A673 (cell line): ENCODE measurements at regions not wholly inside any gene's neighbourhood (a gene's known extent, or its start where the extent isn't known, plus 50 kb on each side); places are given as distances from the start of the nearest gene placed in this dataset.

Experiments
- BruUV-seq: library from RNA; stranded (reverse); fragments of 400-500 nt; replicated peaks from 2 replicates; lab custom pipeline; 2021; lab: Mats Ljungman, UMichigan
- CTCF ChIA-PET: fragments of 300-600 bp; sonication (Branson Sonifier 250); formaldehyde crosslinking; loops from one replicate; lab custom pipeline; 2022; ENCODE audit warnings: antibody characterized with exemption; lab: Charles Lee
- POLR2A ChIA-PET: fragments of 300-600 bp; sonication (Branson Sonifier 250); formaldehyde crosslinking; loops from one replicate; lab custom pipeline; 2022; ENCODE audit warnings: antibody characterized with exemption; ENCODE audit not compliant: low non-redundant PET; lab: Charles Lee
- DNase-seq: peaks from one replicate; pipeline ENCODE4 v3.0.0-alpha.2; 2015; ENCODE audit warnings: low spot score
- H3K27ac ChIP-seq: fragments of 200-600 bp; sonication (generic); 2 replicates; pipeline ENCODE4 v1.5.1; 2016; ENCODE audit warnings: mixed run types, low read depth, mild to moderate bottlenecking, mixed read lengths, antibody characterized with exemption, low read length; ENCODE audit not compliant: poor library complexity, severe bottlenecking
- H3K27me3 ChIP-seq: fragments of 200-600 bp; sonication (generic); replicated peaks from 2 replicates; pipeline ENCODE4 v1.6.1; 2017; ENCODE audit warnings: mixed run types, low read depth, mild to moderate bottlenecking, mixed read lengths, antibody characterized with exemption, low read length; ENCODE audit not compliant: insufficient read depth, poor library complexity
- H3K36me3 ChIP-seq: fragments of 200-600 bp; sonication (generic); 2 replicates; pipeline ENCODE4 v1.6.1; 2016; ENCODE audit warnings: mixed run types, mild to moderate bottlenecking, mixed read lengths, antibody characterized with exemption, low read length; ENCODE audit not compliant: insufficient read depth, poor library complexity, severe bottlenecking
- H3K4me1 ChIP-seq: fragments of 200-600 bp; sonication (generic); 2 replicates; pipeline ENCODE4 v1.6.1; 2017; ENCODE audit warnings: mixed run types, mild to moderate bottlenecking, mixed read lengths, antibody characterized with exemption, low read length; ENCODE audit not compliant: insufficient read depth, poor library complexity, severe bottlenecking
- H3K4me3 ChIP-seq: fragments of 200-600 bp; sonication (generic); 2 replicates; pipeline ENCODE4 v1.5.1; 2016; ENCODE audit warnings: low read depth, mixed run types, mild to moderate bottlenecking, mixed read lengths, low read length; ENCODE audit not compliant: poor library complexity, severe bottlenecking
- H3K9me3 ChIP-seq: fragments of 200-600 bp; sonication (generic); 2 replicates; pipeline ENCODE4 v1.6.1; 2016; ENCODE audit warnings: mixed run types, low read depth, mild to moderate bottlenecking, mixed read lengths, antibody characterized with exemption, low read length; ENCODE audit not compliant: poor library complexity, severe bottlenecking
- EZH2 ChIP-seq: fragments of 200-600 bp; sonication (generic); IDR thresholded peaks from 2 replicates; pipeline ENCODE4 v1.6.1; 2017; ENCODE audit warnings: borderline replicate concordance, low read depth, mild to moderate bottlenecking, mixed read lengths, antibody characterized with exemption, low read length; ENCODE audit not compliant: poor library complexity, severe bottlenecking
- intact Hi-C: fragments of 100-400 bp; cut with micrococcal nuclease; formaldehyde crosslinking; loops from one replicate; pipeline ENCODE4 v1.10.0; 2022; ENCODE audit not compliant: unreplicated experiment
- TF ChIP-seq, protein P1 (sequence below): fragments of 300-800, 200-600 bp; sonication (generic); conservative IDR thresholded peaks from 2 replicates; pipeline ENCODE4 v1.5.1; 2017; ENCODE audit warnings: low read depth, mild to moderate bottlenecking, antibody characterized with exemption, low read length, moderate library complexity, mixed read lengths

DNA sequence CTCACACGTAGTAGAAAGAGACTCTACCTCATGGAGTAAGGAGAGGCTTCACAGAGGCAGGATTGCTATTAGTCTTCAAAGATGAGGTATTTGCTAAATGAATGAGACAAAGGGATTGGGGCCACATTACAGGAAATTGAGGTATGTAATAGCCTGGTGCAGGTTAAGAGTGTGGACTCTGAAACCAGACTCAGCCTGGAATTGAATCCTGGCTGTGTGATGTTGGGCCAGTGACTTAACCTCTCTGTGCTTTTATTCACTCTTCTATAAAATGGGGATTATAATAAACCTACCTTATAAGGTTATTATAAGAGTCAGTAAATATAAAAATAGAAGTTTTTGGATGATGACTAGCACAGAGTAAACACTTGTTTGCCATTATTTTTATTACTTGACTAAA lies 64.7 kb upstream of the ATRNL1 start:
- Histone ChIP-seq H3K36me3 (no peaks in the 10 kb centered on the region), H3K27me3 (no peaks in the 10 kb centered on the region), H3K9me3 (no peaks in the 10 kb centered on the region), H3K4me1 (no peaks in the 10 kb centered on the region), H3K4me3 (no peak overlapping the region), H3K27ac (no peak overlapping the region)
- no peak for DNase-seq
- intact Hi-C loops: no loop called here
- CTCF ChIA-PET: no interaction called here
- no peak for TF ChIP-seq EZH2
- TF ChIP-seq, protein P1, sequence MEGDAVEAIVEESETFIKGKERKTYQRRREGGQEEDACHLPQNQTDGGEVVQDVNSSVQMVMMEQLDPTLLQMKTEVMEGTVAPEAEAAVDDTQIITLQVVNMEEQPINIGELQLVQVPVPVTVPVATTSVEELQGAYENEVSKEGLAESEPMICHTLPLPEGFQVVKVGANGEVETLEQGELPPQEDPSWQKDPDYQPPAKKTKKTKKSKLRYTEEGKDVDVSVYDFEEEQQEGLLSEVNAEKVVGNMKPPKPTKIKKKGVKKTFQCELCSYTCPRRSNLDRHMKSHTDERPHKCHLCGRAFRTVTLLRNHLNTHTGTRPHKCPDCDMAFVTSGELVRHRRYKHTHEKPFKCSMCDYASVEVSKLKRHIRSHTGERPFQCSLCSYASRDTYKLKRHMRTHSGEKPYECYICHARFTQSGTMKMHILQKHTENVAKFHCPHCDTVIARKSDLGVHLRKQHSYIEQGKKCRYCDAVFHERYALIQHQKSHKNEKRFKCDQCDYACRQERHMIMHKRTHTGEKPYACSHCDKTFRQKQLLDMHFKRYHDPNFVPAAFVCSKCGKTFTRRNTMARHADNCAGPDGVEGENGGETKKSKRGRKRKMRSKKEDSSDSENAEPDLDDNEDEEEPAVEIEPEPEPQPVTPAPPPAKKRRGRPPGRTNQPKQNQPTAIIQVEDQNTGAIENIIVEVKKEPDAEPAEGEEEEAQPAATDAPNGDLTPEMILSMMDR: no peak
- no TSS peak for BruUV-seq
- POLR2A ChIA-PET: no interaction called here

DNA sequence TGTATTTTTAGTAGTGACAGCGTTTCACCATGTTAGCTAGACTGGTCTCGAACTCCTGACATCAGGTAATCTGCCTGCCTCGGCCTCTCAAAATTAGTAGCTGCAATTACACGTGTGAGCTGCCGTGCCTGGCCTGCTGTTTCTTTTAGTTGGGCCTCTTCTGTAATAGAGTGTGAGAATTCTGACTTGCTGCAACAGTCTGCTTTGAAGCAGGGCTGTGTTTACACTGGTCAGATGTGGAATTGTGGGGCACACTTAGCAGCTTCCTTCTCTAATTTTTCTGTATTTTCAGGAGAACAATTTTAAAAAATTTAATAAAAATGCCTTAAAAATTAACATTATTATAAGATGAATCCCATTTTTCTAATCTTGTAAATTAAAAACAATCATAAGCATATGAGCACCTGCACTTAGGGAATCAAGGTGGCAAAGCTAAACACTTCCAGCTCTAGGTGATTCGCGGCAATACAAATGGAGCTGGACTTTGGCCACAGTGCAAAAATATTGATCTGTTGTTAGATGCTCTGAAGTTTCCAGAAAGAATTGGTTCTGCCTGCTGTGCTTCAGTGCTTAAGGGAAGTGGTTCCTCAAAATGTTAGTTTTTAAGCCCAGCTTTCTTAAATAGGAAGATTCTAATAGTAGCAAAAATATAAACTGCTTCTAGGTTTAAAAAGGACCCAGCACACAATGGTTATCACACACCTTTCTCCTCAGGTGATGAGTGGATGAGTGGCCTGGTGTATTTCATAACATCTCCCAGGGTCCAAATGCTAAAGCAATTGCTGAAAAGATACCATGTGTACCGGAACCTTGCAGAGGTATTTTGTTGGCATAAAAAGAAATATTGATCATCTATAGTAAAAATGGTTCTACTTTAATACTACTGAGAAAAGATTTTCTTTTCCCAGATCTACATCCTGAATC lies 63.5 kb upstream of the ATRNL1 start:
- Histone ChIP-seq H3K9me3 (no peaks in the 10 kb centered on the region), H3K27me3 (no peaks in the 10 kb centered on the region), H3K4me3 (no peak overlapping the region), H3K4me1 (no peaks in the 10 kb centered on the region), H3K36me3 (no peaks in the 10 kb centered on the region), H3K27ac (no peak overlapping the region)
- ChIA-PET POLR2A (interaction anchor here (0.6 kb wide), 1 partner anchor 25 kb away, joined by 4 read pairs; no protein-coding TSS in a partner anchor), CTCF (no interaction called here)
- TF ChIP-seq, protein P1: no peak
- no peak for TF ChIP-seq EZH2
- BruUV-seq: no TSS peak
- no peak for DNase-seq
- intact Hi-C loops: no loop called here

DNA sequence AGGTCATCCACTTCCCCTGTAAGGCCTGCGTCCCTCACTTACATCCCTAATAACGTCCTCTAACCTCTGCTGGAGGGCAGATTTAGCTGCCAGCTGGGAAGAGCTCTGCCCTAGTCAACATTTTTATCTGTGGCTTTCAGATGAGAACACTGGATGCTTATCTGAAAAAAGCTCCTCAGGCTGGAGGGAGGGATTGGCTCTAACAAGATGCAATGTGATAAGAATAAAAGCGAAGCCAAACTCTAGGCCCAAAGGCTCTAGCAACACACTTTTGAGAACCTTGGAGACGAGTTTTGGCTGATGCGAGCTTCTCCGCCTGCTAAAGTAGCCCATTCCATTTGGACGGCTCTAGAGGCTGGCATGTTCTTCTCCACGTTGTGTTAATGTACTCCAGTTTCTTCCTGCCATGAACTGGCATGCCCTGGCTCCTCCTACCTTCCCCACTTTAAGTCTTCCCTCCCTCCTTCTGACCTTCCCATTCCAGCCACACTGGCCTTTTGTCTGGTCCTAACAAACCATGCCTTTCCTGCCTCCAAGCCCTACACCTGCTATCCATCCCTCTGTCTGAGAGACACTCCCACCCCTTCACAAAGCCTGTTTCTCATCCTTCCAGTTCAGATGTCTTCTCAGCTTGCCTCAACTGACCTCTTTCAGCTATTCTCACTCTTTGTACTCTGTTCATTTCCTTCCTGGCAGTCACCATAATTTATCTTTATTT lies 62.5 kb upstream of the ATRNL1 start:
- intact Hi-C loops: no loop called here
- H3K27ac ChIP-seq: no peak overlapping the region
- no peaks in the 10 kb centered on the region for H3K4me1 ChIP-seq
- H3K9me3 ChIP-seq: no peaks in the 10 kb centered on the region
- no peak overlapping the region for H3K4me3 ChIP-seq
- no peaks in the 10 kb centered on the region for H3K36me3 ChIP-seq
- no TSS peak for BruUV-seq
- CTCF ChIA-PET: no interaction called here
- POLR2A ChIA-PET: no interaction called here
- DNase-seq: no peak
- H3K27me3 ChIP-seq: no peaks in the 10 kb centered on the region
- TF ChIP-seq EZH2: no peak
- TF ChIP-seq, protein P1: no peak
